GM20000 (cell line): ENCODE measurements at regions not wholly inside any gene's neighbourhood (a gene's known extent, or its start where the extent isn't known, plus 50 kb on each side); places are given as distances from the start of the nearest gene placed in this dataset.

Experiments
- DNase-seq: peaks from one replicate; pipeline ENCODE4 v3.0.0; 2012; ENCODE audit warnings: low spot score
- TF ChIP-seq, protein P1 (sequence below): IDR thresholded peaks from 2 replicates; pipeline ENCODE4 v1.5.1; 2012; ENCODE audit warnings: mild to moderate bottlenecking, control low read depth; ENCODE audit errors: extremely low read depth, missing control alignments

GRCh38 chr1:175804561-175804960 lies 61.2 kb upstream of the TNR start:
- DNase-seq: no peak
- TF ChIP-seq, protein P1, sequence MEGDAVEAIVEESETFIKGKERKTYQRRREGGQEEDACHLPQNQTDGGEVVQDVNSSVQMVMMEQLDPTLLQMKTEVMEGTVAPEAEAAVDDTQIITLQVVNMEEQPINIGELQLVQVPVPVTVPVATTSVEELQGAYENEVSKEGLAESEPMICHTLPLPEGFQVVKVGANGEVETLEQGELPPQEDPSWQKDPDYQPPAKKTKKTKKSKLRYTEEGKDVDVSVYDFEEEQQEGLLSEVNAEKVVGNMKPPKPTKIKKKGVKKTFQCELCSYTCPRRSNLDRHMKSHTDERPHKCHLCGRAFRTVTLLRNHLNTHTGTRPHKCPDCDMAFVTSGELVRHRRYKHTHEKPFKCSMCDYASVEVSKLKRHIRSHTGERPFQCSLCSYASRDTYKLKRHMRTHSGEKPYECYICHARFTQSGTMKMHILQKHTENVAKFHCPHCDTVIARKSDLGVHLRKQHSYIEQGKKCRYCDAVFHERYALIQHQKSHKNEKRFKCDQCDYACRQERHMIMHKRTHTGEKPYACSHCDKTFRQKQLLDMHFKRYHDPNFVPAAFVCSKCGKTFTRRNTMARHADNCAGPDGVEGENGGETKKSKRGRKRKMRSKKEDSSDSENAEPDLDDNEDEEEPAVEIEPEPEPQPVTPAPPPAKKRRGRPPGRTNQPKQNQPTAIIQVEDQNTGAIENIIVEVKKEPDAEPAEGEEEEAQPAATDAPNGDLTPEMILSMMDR: no peak

DNA sequence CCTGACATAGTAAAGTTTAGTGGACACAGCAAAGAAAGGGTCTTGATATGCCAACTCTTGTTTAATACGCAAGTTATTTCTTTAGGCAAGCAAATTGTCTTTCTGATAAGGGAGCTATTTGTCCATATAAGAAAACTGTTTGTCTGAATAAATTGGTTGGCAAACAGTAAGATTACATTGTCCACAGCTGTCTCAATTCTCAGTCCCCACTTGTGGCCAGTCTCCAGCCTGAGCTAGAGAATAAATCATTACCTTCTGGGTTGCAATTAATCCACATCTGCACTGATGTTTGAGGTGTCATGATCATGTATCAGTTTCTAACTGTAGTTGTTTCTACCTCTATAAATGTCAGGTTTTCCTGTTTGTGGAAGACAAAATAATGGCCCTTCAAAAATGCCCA lies 60.0 kb upstream of the TNR start:
- DNase-seq: no peak
- TF ChIP-seq, protein P1: no peak

DNA sequence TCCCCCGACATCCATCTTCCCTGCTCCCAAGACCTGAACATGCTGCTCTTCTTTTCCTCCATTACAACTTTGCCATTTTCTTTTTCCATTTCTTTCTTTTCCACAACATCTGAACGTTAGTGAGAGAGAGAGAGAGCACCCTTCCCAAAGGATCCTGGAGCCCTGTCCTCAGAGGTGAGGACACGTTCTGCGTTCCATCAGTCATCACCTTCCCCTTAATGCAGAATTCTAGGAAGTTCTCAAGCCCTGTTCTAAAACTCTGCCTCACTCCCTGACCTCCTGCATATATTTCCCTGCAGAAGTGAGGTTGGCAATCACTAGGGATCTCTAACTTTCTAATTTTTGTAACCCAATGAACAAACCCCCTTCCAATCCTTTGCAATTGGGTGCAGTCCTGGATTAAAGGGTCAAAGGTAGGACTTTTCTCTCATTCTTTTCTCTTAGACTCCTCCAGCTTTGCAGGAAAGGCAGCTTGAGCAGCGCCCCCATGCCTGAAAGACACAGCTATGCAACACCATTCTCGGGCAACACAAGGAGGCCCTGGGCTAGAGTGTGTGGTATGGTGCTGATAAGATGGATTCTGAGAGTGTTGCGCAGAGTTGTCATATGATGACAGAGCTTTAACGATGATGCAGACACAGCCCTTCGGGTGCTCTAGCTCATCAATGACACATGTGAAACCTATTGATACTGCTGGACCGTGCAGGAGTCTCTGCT lies 59.2 kb upstream of the TNR start:
- DNase-seq: no peak
- TF ChIP-seq, protein P1: no peak

GRCh38 chr1:175801979-175802378 lies 58.6 kb upstream of the TNR start:
- TF ChIP-seq, protein P1: no peak
- DNase-seq: no peak

DNA sequence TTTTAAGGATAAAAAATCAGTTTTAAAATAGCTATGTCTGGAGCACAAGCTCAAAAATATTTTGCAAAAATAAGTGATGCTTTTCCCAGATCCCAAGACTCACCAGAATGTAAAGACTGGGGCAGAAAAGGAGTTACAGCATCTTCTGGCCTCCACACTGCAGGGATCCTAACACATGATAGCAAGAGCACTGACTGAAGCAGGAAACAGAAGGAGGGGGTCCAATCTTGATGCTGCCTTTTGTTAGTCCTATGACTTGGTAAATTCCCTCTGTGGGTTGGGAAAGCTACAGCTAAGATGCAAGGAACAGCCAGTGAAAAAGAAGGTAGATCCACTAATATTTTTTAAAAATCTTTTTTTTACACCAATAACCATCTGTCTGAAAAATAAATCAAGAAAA lies 54.2 kb upstream of the TNR start:
- DNase-seq: no peak

GRCh38 chr1:175794586-175794985 lies 51.2 kb upstream of the TNR start:
- DNase-seq: no peak

More for the DNA sequence above, 54.2 kb upstream of the TNR start:
- TF ChIP-seq, protein P1: no peak

DNA sequence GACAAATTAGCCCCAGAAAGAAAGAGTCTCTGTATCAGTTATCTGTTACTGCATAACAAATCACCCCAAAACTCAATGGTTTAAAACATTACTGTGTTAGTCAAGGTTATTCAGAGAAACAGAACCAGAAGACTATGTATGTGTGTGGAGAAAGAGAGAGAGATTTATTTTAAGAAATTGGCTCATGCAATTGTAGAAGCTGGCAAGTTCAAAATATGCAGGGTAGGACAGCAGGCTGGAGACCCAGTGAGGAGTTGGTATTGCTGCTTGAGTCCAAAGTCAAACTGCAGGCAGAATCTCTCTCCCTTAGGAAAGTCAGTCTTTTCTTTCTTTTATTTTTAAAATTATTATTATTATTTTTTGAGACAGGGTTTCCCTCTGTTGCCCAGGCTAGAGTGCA lies 50.2 kb upstream of the TNR start:
- no peak for DNase-seq
- TF ChIP-seq, protein P1: no peak

More at GRCh38 chr1:175794586-175794985, 51.2 kb upstream of the TNR start:
- TF ChIP-seq, protein P1: no peak
